ENCODE measurements at regions not wholly inside any gene's neighbourhood (a gene's known extent, or its start where the extent isn't known, plus 50 kb on each side); places are given as distances from the start of the nearest gene placed in this dataset.

DNA sequence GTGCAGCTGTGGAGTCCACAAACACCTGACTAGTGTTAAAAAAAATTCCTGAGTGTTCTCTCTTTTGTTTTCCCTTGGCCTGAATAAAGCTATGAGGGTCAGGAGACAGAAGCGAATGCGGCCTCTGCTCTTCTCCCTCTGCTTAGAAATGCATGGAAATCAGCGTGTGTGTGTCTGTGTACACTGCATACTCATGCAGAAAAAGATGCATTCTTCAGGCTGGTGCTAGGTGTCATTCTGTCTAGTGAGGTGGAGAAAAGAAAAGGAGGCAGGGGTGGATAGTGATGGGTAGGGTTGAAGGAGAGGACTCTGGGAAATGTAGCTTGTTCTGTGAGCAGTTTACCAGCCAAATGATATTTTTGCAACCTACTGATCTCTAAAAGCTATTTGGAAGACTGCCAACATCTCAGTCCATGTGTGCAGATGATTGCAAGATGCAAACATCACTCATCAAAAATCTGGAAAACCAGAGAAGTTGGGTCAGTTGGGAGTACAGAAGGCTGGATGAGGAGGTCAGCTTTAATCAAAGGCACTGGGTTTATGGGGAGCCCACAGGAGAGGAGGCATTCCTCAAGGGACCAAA, 177.7 kb downstream of the INSIG2 start:
- no peak for DNase-seq

DNA sequence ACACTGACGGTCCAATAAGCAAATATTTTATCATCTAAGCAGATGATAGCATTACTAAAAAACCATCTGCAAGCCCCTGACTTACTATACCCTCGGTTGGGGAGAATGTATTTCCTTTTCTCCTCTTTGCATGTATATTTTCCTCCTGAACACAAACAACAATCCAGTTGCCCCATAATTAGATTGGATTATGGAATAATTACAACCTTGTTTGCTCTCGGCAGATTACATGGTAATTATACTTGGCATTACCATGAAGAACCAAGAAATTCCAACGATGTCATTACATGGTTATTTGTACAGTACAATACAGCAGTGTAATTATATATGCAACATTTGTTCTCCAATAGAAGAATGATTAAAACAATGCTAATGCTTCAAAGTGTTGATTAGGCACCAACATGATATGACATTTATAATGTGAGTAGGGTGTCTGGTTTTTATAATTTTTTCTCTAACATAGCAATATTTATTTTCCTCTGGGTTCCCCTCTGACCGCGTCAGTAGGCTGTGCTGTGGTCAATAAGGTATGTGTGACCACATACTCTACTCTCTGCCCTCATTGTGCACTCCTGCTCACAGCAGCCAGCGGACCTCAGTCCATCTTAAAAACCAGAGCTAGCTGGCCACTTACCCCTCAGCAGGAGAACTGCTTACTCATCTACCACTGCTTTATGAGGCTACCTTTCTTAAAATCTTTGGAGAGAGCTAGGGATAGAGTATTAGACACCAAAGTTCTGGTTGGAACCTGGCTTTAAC, 176.1 kb downstream of the INSIG2 start:
- no peak for DNase-seq

DNA sequence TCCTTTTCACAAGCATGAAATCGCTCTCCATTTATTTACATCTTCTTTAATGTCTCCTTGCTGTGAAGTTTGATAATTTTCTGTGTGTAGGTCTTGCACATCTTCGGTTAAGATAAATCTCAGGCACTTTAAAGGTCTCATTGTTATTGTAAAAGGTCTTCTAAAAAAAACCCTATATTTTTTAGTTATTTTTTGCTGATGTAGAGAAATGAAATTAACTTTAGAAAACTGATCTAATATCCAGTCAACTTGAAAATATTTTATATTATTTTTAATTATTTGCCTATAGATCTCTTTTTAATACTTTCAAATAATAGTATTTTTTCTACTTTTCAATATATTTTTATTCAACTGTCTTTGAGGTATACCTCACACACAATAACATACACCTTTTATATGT, 169.4 kb downstream of the INSIG2 start:
- no peak for DNase-seq

DNA sequence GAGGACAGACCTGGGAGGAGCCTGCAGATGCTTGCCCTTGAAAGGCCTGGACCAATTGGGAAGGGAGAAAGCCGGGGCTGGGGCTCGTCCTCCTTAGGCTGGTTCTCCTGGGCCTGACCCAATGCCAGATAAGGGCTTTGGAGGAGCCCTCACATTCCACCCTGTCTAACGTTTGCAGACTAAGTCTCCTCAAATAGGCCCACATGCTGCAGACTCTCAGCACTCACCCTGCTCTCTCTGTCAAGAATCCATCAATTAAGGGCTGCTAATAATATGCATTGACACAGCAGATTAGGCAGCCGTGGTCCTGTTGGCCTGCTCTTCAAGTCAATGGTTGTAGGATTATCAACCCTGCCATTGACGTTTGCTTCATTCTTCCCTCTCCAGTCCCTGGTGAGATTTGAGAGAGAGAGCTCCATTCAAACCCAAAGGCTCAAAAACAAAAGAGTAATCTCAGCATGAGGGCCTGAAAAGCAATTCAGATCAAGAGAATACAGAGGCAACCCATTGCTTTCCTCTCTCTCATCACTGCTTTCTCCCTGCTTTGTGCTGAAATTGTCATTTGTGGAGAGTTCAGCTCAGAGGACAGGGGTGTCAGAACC, 167.6 kb downstream of the INSIG2 start:
- no peak for DNase-seq

DNA sequence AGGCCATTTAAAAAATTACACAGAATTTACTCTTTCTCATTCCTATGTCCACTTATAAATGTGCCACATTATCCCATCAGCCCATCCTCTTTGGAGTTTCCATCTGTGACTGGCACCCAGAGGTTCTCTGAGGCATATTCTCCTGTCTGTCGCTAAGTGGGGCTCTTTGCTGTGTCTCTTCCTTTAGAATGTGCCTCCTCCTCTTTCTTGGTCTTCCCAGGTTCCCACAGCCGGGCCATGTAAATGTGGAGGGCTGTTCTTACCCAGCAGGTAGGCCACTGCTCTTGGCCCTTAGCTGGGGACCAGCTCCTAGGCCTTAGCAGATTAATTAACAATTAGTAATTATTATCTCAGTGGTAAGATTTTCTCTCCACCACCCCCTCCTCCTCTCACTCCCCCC, 167.0 kb downstream of the INSIG2 start:
- DNase-seq: no peak

DNA sequence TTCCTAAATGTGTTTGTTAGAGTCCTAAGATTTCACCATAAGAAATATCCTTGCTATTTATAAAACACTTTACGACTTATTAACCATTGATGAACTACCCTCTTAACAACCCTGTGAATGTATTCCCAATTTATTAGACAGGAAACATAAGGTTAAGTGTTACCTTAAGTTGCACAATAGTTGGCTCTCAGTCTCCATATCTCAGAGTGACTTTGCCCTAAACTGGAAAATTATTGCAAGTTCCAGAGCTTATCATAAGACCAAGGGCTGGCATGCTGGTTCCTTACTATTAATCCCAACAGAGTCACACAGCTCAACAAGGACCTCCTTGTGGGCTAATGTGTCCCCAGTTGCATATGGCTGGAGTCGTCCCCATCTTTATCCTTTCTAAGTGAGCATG, 165.8 kb downstream of the INSIG2 start:
- DNase-seq: no peak

DNA sequence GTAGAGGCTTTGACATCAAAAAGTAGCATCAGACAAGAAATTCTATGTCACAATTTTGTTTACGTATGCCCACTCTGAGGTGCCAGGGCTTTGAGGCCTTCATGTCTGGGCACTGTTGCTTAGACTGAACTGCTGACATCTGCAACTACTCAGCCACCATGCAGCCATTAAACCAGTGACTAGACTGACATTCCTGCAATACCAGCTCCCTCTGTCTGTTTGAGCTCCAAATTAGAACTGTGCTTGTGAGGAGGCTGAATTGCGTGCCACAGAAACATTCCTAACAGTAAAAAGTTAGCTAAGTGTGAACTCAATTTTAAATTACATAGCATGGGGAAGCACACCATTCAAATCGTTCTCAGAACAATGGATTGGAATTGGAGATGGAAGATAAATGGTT, 163.2 kb downstream of the INSIG2 start:
- no peak for DNase-seq

DNA sequence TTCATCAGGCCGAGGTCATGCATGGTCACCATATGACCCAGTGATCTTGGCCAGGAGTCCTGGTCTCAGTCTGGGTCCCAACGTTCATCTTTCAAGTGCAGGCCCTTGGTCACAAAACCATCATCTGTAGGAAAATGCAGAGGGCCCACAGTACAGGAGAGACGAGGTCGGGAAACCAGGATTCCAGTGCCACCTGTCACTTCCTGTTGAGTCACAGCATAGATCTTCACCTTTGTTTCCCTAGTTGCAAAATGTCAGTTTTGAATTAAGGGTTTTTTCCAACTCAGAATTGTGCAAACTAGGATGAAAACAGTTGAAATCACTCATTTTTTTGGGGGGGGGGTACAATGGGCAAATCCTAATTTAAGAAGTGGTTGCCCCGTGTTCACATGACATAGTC, 162.2 kb downstream of the INSIG2 start:
- no peak for DNase-seq

DNA sequence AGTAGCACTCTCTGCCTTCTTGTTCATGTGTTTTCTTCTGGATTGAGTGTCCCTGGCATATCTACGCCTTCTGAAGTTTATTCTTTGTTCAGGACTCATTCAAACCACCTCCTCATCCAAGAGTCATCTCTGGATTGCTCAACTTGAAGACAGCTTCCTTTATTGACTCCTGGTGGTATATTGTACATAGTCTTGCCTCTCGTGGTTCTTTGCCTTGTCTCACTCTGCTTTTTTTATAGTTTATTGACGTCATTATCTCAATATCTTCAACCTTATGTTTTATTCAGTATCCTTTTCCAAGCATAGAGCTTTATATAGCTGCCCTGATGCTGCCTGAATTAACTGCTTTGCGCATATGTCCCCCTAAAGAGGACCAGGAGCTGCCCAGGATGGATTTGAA, 161.7 kb downstream of the INSIG2 start:
- no peak for DNase-seq

DNA sequence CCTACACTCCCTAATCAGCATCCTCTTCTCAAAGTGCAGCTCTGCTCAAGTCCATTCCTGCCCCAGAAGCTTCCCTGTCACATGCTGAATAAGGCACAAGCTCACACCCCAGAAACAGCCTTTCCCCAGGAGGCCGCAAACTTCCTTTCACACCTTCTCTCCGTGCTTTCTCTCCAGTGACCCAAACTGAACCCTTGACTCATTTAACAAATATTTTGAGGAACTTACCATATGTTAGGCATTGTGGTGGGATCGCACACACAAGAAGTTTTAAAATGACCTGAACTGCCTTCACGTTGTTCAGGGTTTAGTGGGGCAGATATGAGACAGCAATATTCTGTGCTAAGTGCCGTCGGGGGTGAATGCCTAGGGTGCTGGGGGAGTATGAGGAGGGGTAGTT, 161.3 kb downstream of the INSIG2 start:
- no peak for DNase-seq

DNA sequence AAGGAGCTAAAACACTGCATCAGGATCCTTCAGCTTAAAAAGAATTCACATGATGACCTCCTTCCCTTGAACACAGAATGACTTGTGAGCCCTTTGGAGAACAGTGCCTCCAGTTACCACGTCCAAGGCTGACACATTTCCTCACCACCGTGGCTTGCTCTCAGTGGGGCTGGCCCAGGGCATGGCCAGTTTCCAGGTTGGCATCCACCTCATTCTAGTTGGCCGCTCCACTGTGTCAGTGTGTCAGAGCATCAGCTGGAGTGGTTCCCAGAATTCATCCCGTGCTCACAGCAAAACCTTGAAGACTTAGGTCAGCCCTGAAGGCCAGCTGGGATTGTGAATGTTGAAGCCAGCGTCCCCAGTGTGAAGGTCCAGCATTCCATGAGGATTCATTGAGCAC, 158.5 kb downstream of the INSIG2 start:
- no peak for DNase-seq

DNA sequence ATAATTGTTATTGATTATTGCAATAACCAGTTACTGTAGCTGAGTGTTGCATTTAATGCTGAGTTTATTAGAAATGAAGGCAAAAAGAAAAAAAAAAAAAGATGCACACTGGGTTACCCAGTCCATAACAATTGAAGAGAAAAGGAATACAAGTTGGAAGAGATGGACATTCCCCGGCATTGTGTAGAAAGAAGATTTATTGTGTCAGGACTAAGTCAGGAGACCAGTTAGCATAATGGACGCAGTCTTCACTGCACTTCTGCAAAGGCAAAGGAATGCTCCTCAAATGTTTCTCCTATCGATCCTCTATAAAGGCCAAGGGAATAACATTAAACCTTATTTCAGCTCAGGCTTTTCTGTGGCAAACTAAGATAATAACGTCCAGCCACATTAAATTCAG, 157.8 kb downstream of the INSIG2 start:
- no peak for DNase-seq

DNA sequence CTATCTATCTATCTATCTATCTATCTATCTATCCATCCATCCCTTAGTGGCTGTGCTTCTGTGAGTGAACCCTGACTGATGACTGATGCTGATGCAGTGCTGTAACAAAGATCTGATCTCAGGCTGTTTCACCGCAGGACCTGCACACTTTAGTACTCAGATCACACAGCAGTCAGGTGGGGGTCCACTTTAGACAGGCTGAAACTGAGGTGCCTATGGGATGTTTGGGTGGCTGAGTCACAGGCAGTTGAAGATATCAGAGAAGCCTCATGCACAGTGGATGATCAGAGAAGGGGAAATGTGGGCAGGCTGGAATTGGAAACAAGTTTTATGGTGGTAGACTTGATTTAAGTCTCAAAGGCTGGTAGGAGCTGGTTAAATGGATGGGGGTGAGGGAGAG, 156.4 kb downstream of the INSIG2 start:
- no peak for DNase-seq

DNA sequence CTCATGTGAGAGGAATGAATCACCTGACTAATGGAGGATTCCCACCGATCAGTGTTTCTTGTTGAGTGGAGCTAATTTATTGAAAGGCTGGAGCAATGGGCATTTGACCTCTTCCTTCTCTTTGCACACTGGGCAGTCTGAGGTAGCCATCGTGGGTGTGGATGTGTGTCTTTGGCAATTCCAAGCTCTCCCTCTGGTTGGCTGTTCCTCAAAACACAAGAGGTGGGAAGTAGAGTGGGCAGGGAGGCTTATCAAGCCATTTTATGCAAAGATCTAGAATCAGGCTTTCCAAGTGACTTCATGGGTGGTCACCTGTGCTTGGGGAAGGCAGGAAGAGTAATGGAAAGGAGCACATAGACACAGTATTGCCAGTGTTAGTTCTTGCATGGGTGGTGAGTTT, 154.8 kb downstream of the INSIG2 start:
- DNase-seq: no peak

DNA sequence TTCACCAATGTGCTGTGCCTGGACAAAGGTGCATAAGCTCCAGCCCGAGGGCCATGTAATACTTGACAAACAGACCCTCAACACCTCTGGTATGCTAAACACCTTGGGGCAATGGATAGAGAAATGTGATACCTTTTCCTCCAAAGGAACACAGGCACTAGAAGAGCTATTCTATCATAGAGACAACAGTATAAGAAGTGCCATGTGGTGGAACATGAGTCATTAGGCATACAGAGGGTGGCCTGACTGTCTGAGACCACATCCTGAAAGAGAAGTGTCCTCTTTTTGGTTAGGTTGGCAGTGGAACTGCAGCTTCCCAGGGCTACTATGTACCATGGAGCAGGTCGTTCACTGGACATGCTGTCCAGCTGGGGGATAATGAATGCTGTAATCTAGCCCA, 153.9 kb downstream of the INSIG2 start:
- no peak for DNase-seq

DNA sequence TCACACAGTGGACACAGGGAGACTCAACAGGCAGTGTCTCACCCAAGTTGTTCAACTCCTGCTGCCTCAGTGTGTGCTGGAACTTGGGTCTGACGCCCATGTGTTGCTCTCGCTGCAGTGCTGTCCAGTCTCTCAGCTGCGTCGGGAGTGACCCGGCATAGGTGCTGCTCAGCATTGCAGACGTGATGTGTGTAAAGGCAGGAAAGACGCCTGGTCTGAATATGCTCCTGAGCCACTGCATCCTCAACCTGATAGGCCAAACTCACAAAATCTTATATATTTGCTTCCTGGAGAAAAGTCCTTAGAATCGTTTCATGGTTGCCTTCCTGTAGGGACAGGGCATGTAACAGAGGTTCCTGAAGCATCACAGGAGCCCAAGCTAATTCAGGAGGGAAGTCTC, 152.9 kb downstream of the INSIG2 start:
- DNase-seq: no peak

DNA sequence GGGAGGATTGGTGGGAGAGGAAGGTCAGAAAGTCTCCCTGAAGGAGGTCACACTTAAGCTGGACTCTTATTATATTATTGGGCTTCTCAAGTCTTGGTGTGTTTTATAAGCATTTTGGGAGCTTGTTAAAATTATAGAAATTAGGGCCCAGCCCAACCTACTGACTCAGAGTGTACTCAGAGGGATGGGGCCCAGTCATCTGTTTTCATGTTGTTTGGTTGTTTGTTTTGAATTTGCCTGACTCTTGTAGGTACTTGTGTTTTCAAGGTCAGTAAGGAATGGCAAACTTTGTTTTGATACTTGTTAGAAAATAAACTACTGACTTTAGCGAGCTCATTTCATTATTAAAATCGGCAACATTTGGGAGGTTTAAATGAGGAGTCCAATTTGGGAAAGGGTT, 152.0 kb downstream of the INSIG2 start:
- no peak for DNase-seq

DNA sequence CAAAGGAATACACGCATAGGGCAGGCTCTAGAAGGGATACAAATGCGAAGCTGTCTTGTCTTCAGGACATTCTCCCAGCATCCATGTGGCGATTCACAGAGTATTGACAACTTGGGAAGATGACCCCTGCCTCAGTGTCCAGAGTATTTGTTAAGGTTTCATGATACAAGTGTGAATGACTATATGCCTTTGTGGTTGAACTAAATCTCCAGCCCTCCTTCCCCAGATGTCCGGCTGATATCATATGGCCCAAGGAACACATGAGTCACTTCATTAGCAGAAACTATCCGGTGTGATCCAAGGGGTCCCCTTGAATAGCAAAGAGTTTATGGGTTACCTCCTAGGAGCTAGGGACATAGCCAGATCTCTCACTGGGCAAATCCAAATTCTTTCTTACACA, 151.0 kb downstream of the INSIG2 start:
- DNase-seq: no peak

DNA sequence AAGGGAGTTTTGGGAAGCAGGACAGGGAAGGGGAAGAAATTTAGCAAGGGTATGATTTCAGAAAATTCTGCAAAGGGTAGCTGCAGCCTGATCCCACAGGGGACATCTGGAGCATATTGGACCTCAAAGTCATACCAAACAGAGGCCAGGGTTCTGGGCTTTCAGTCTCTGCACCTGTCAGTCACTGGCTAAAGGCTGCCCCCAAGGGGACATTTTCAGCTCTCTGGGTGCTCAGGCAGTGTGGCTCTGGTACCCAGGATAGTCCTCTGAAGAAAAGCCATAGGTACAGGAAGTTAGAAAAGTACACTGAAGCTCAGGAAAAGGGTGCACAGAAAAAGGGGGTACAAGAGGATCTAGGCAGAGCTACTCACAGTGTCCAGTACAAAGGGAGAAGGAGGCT, 149.2 kb downstream of the INSIG2 start:
- DNase-seq: no peak

DNA sequence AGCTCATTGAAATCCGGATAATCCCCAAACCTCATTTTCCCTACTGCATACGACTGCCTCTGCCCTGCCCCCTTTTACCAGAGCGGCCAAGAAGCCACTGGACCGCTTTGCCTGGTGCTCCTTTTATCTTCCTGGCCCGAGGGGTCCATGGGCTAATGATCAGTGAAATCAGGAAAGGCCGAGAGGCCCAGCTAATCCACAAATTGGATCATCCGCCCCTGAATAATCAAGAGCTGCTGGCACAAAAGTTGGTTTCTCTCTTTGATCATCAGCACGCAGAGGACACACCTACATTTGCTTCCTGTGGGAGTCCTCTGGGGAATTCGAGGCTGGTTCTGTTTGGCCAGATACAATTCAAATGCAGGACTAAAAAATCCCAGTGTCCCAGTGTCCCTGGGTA, 144.5 kb downstream of the INSIG2 start:
- no peak for DNase-seq

DNA sequence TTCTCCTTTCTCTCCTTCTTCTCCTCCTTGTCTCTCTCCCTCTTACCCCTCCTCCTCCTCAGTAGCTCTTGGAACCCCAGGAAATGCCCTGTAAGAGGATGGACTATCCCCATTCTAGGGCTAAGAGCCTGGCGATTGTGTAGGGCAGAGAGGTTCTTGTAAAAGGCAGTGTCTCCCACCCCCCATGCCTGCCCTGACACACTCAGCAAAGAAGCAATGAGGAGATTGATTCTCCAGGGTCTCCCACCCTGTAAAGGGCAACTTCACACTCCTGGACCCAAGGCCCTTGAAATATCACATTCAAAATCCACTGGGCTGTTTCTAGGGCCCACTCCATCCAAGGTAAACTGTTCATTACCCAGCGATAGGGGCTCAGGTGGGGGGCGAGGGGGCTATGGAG, 144.1 kb downstream of the INSIG2 start:
- DNase-seq: no peak

DNA sequence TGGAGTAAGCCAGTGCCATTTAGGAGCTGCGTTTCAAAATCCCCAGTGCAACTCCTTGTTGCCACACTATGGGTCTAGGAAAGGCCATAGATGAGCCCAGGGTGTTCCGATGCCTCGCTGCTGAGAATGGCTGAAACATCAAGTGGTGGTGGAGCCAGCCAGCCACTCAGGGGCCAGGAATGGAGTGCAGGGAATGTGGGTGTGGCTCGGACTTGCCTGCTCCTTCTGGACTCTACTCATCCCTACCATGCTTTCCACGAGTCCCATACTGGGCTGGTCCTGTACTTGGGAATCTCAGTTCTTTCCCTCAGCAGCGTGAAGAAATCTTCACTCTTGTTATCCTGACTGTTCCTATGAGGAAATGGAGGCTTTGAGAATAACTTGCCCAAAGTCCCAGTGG, 143.5 kb downstream of the INSIG2 start:
- DNase-seq: no peak

DNA sequence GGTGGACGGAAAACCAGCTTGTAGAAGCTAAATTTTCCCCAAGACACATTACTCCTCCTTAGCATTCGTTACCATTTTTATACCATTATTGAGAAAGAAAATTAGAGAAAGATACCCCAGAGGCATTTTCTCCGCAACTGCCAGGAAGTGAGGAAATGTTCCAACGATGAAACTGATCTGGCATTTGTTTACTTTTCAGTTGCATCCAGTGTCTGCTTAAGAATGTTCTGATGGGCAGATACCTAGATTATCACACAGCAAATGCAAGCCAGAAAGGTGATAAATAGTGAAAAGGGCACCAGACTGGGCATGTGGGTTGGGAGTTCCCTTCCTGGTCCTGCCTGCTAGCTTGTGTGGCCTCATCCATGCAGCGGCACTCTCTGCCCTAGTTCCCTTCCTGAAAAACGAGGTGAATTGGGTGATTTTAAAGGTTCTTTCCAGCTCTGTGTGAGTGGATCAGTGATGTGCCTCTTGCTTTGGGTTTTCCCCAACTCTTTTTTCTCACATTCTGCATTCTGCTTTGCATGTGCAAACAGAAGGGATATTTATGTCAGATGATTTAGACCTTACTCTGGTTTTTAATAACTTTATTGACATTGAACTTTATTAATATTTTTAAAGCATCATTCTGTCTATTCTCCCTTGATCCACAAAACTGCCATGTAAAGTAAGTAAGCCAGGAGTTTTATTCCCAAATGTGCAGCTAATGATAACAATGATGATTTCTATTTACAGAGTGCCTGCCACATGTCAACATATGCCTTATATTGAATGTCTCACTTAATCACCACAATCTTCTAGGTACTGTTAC, 139.6 kb downstream of the INSIG2 start:
- DNase-seq: no peak

DNA sequence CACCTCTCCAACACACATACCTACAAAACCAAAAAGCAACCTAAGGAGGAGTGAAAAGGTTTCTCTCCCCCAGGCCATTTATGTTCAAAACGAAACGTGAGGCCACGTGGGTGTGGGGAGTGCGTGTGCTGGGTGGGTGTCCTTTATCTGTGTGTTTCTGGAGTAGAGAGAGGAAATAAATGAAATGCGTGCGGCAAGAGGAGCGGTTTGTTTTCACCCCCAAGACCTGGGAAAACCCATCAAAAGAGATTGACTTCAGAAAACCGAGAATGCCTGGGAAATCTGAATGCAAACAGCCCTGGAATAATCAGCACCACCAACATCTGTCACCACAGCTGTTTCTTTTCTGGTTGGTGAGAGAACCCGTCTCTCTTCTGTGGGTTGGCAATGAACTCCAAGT, 137.4 kb downstream of the INSIG2 start:
- DNase-seq: no peak
